Limb (tissue), 2 donors: ENCODE measurements at regions not wholly inside any gene's neighbourhood (a gene's known extent, or its start where the extent isn't known, plus 50 kb on each side); places are given as distances from the start of the nearest gene placed in this dataset.

ENCODE experiments used
- DNase-seq, 2 donors: peaks; one replicate each; pipeline ENCODE4 v3.0.0-alpha.2; 2016; ENCODE audit errors: extremely low spot score in 2 of 2

- no peak for DNase-seq
Measured at GRCh38 chr3:144516026-144516425, 544.4 kb downstream of the DIPK2A start.

- DNase-seq: no peak
Measured at GRCh38 chr3:144516589-144516988, 545.0 kb downstream of the DIPK2A start.

GRCh38 chr3:144521131-144521530, 549.5 kb downstream of the DIPK2A start:
- DNase-seq: no peak

- no peak for DNase-seq
Measured at GRCh38 chr3:144522456-144522855, 550.8 kb downstream of the DIPK2A start.

GRCh38 chr3:144523396-144523795, 551.8 kb downstream of the DIPK2A start:
- no peak for DNase-seq

GRCh38 chr3:144524531-144524930, 552.9 kb downstream of the DIPK2A start:
- no peak for DNase-seq

- no peak for DNase-seq
Measured at GRCh38 chr3:144529566-144529965, 557.9 kb downstream of the DIPK2A start.

GRCh38 chr3:144544871-144545270, 573.2 kb downstream of the DIPK2A start:
- DNase-seq: no peak

GRCh38 chr3:144546539-144546938, 574.9 kb downstream of the DIPK2A start:
- DNase-seq: no peak

GRCh38 chr3:144548346-144548745, 576.7 kb downstream of the DIPK2A start:
- peak in 1 of 2 donors; percentile 6 for DNase-seq

GRCh38 chr3:144549166-144549565, 577.5 kb downstream of the DIPK2A start:
- DNase-seq: no peak

GRCh38 chr3:144552346-144553057, 580.9 kb downstream of the DIPK2A start:
- DNase-seq: no peak

- no peak for DNase-seq
Measured at GRCh38 chr3:144553301-144553700, 581.7 kb downstream of the DIPK2A start.

GRCh38 chr3:144554889-144555288, 583.3 kb downstream of the DIPK2A start:
- no peak for DNase-seq

- no peak for DNase-seq
Measured at GRCh38 chr3:144556392-144556791, 584.8 kb downstream of the DIPK2A start.

- DNase-seq: no peak
Measured at GRCh38 chr3:144557515-144557914, 585.9 kb downstream of the DIPK2A start.

- no peak for DNase-seq
Measured at GRCh38 chr3:144564011-144564410, 592.4 kb downstream of the DIPK2A start.

- no peak for DNase-seq
Measured at GRCh38 chr3:144566320-144566719, 594.7 kb downstream of the DIPK2A start.

- DNase-seq: no peak
Measured at GRCh38 chr3:144569651-144570050, 598.0 kb downstream of the DIPK2A start.

GRCh38 chr3:144583871-144584270, 612.2 kb downstream of the DIPK2A start:
- DNase-seq: no peak

GRCh38 chr3:144585408-144585807, 613.8 kb downstream of the DIPK2A start:
- DNase-seq: no peak

- DNase-seq: no peak
Measured at GRCh38 chr3:144585953-144586352, 614.3 kb downstream of the DIPK2A start.

- no peak for DNase-seq
Measured at GRCh38 chr3:144586382-144586781, 614.8 kb downstream of the DIPK2A start.

- no peak for DNase-seq
Measured at GRCh38 chr3:144590854-144591253, 619.2 kb downstream of the DIPK2A start.
